ENCODE measurements at regions not wholly inside any gene's neighbourhood (a gene's known extent, or its start where the extent isn't known, plus 50 kb on each side); places are given as distances from the start of the nearest gene placed in this dataset.

- no peak for TF ChIP-seq EZH2phosphoT487 (IDR thresholded peaks at IDR 0.05; ENCODE audit: borderline replicate concordance, low read length)
- no peak for TF ChIP-seq CTCF (IDR thresholded peaks at IDR 0.05; ENCODE audit: low read depth, low read length, poor library complexity, severe bottlenecking)
- peaks cover 10% of the 10 kb centered on the region; the same call in 1 of the 2 replicates for H4K20me1 ChIP-seq (ENCODE audit: control insufficient read depth, insufficient read depth, low read depth, low read length)
- H3K9me3 ChIP-seq (ENCODE audit: control insufficient read depth, insufficient read depth, low read length) = no peaks in the 10 kb centered on the region
- no peaks in the 10 kb centered on the region for H3K27me3 ChIP-seq (ENCODE audit: control insufficient read depth, low read length)
- H3K9me2 ChIP-seq (replicated peaks; ENCODE audit: control insufficient read depth, low read length) = no peaks in the 10 kb centered on the region
- peaks cover 36% of the 10 kb centered on the region for H3K79me2 ChIP-seq (ENCODE audit: control insufficient read depth, low read length)
- peaks cover 18% of the 10 kb centered on the region for H3K4me1 ChIP-seq (ENCODE audit: control insufficient read depth, low read length)
- no peak overlapping the region for H3K4me2 ChIP-seq (ENCODE audit: low read length)
- H3K36me3 ChIP-seq (ENCODE audit: control insufficient read depth, low read length) = no peaks in the 10 kb centered on the region
- no peak overlapping the region for H3K4me3 ChIP-seq (ENCODE audit: low read length)
- no peak overlapping the region for H3K27ac ChIP-seq (ENCODE audit: low read depth, low read length)
- H3F3A ChIP-seq (ENCODE audit: control insufficient read depth, insufficient read depth) = no peaks in the 10 kb centered on the region
Measured at GRCh38 chr9:130766021-130766926, 68.8 kb upstream of the ABL1 start.

- Histone ChIP-seq H3K27me3 (ENCODE audit: control insufficient read depth, low read length) (no peaks in the 10 kb centered on the region), H3K36me3 (ENCODE audit: control insufficient read depth, low read length) (no peaks in the 10 kb centered on the region), H3K27ac (ENCODE audit: low read depth, low read length) (no peak overlapping the region), H4K20me1 (ENCODE audit: control insufficient read depth, insufficient read depth, low read depth, low read length) (peaks cover 10% of the 10 kb centered on the region; the same call in 1 of the 2 replicates), H3K79me2 (ENCODE audit: control insufficient read depth, low read length) (peaks cover 38% of the 10 kb centered on the region), H3K4me3 (ENCODE audit: low read length) (no peak overlapping the region), H3K9me3 (ENCODE audit: control insufficient read depth, insufficient read depth, low read length) (no peaks in the 10 kb centered on the region), H3F3A (ENCODE audit: control insufficient read depth, insufficient read depth) (no peaks in the 10 kb centered on the region), H3K4me2 (ENCODE audit: low read length) (no peak overlapping the region), H3K4me1 (ENCODE audit: control insufficient read depth, low read length) (peaks cover 18% of the 10 kb centered on the region), H3K9me2 (replicated peaks; ENCODE audit: control insufficient read depth, low read length) (no peaks in the 10 kb centered on the region)
- TF ChIP-seq EZH2phosphoT487 (IDR thresholded peaks at IDR 0.05; ENCODE audit: borderline replicate concordance, low read length) (no peak), CTCF (IDR thresholded peaks at IDR 0.05; ENCODE audit: low read depth, low read length, poor library complexity, severe bottlenecking) (no peak)
Measured at GRCh38 chr9:130766927-130767307, 68.1 kb upstream of the ABL1 start.

- Histone ChIP-seq H3K4me1 (ENCODE audit: control insufficient read depth, low read length) (peaks cover 18% of the 10 kb centered on the region), H4K20me1 (ENCODE audit: control insufficient read depth, insufficient read depth, low read depth, low read length) (peaks cover 10% of the 10 kb centered on the region; the same call in 1 of the 2 replicates), H3K27me3 (ENCODE audit: control insufficient read depth, low read length) (no peaks in the 10 kb centered on the region), H3K9me2 (replicated peaks; ENCODE audit: control insufficient read depth, low read length) (no peaks in the 10 kb centered on the region), H3K4me3 (ENCODE audit: low read length) (no peak overlapping the region), H3K9me3 (ENCODE audit: control insufficient read depth, insufficient read depth, low read length) (no peaks in the 10 kb centered on the region), H3K36me3 (ENCODE audit: control insufficient read depth, low read length) (no peaks in the 10 kb centered on the region), H3F3A (ENCODE audit: control insufficient read depth, insufficient read depth) (no peaks in the 10 kb centered on the region), H3K4me2 (ENCODE audit: low read length) (no peak overlapping the region), H3K27ac (ENCODE audit: low read depth, low read length) (no peak overlapping the region), H3K79me2 (ENCODE audit: control insufficient read depth, low read length) (peaks cover 46% of the 10 kb centered on the region)
- TF ChIP-seq CTCF (IDR thresholded peaks at IDR 0.05; ENCODE audit: low read depth, low read length, poor library complexity, severe bottlenecking) (no peak), EZH2phosphoT487 (IDR thresholded peaks at IDR 0.05; ENCODE audit: borderline replicate concordance, low read length) (no peak)
Measured at GRCh38 chr9:130768265-130768664, 66.8 kb upstream of the ABL1 start.
